Mesothelial cell of epicardium (in vitro differentiated cells): ENCODE measurements at regions not wholly inside any gene's neighbourhood (a gene's known extent, or its start where the extent isn't known, plus 50 kb on each side); places are given as distances from the start of the nearest gene placed in this dataset.

Experiments
- DNase-seq, 2 experiments: peaks; one replicate each; pipeline ENCODE4 v3.0.0; 2021; ENCODE audit warnings: low spot score in 2 of 2; ENCODE audit not compliant: unreplicated experiment in 2 of 2
- H3K27ac Mint-ChIP-seq: 2 replicates; pipeline ENCODE4 v1.8.0; 2021; ENCODE audit warnings: mixed read lengths
- H3K27me3 Mint-ChIP-seq: 2 replicates; pipeline ENCODE4 v1.8.0; 2021; ENCODE audit warnings: low read depth, mixed read lengths
- H3K36me3 Mint-ChIP-seq: 2 replicates; pipeline ENCODE4 v1.8.0; 2021; ENCODE audit warnings: mixed read lengths
- H3K4me1 Mint-ChIP-seq: 2 replicates; pipeline ENCODE4 v1.8.0; 2021; ENCODE audit warnings: mixed read lengths
- H3K4me3 Mint-ChIP-seq: 2 replicates; pipeline ENCODE4 v1.8.0; 2021; ENCODE audit warnings: mild to moderate bottlenecking, moderate library complexity, mixed read lengths
- H3K9me3 Mint-ChIP-seq: 2 replicates; pipeline ENCODE4 v1.8.0; 2021; ENCODE audit warnings: mixed read lengths
- CTCF ChIP-seq: fragments of 200-600 bp; sonication (generic); IDR thresholded peaks from one replicate; pipeline ENCODE4 v1.5.0; 2021; ENCODE audit warnings: antibody characterized with exemption; ENCODE audit not compliant: unreplicated experiment

- Mint-ChIP-seq H3K4me1 (no peaks in the 10 kb centered on the region), H3K27me3 (peaks cover 16% of the 10 kb centered on the region), H3K36me3 (no peaks in the 10 kb centered on the region), H3K27ac (no peak overlapping the region), H3K9me3 (no peaks in the 10 kb centered on the region), H3K4me3 (no peak overlapping the region)
- TF ChIP-seq CTCF = no peak
- DNase-seq = no peak
Observed at GRCh38 chr11:127149410-127149809, 148.8 kb upstream of the KIRREL3 start.

DNA sequence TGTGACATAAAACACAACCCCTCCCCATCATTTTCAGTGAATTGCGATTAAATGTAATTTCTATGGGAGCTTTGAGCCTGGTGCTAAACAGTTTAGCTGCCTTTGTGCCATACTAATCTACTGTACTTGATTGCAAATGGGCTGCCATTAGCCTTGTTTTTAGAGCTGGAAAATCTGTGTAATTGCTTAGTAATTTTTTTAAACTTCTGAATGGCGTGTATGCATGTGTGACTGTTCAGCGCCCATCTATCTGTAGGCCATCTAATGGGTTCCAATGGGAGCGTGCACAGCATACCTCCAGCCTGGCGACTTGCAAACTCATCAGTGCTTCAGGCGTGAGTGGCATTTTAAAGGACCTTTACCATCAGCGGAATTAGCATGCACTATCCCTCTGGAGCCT, 142.7 kb upstream of the KIRREL3 start:
- Mint-ChIP-seq H3K4me1 (no peaks in the 10 kb centered on the region), H3K4me3 (no peak overlapping the region), H3K36me3 (no peaks in the 10 kb centered on the region), H3K27me3 (peaks cover 12% of the 10 kb centered on the region), H3K27ac (no peak overlapping the region), H3K9me3 (no peaks in the 10 kb centered on the region)
- no peak for DNase-seq
- no peak for TF ChIP-seq CTCF

DNA sequence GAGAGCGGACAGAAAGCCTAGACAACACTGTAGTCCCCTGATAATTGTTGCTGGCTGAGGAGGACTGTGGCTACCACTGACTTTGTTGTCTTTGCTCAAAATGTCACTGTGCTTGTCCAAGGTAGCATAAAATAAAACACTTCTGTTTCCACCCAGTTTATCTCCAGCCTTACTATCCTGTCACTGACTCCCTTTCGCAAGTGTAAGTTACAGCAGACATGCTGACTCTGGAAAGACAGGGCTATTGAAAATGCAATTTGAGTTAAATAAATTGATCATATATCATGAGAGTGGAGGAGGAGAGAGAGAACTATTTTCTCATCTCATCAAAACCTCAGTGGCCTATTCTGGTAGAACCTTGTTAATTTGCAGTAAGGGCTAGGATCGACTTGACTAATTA, 138.0 kb upstream of the KIRREL3 start:
- Mint-ChIP-seq H3K27me3 (peaks cover 12% of the 10 kb centered on the region), H3K4me1 (no peaks in the 10 kb centered on the region), H3K36me3 (no peaks in the 10 kb centered on the region), H3K4me3 (no peak overlapping the region), H3K9me3 (peaks cover 3% of the 10 kb centered on the region), H3K27ac (no peak overlapping the region)
- TF ChIP-seq CTCF = no peak
- DNase-seq = no peak

- peaks cover 3% of the 10 kb centered on the region for H3K9me3 Mint-ChIP-seq
- H3K4me3 Mint-ChIP-seq = no peak overlapping the region
- no peak overlapping the region for H3K27ac Mint-ChIP-seq
- no peaks in the 10 kb centered on the region for H3K36me3 Mint-ChIP-seq
- no peak for TF ChIP-seq CTCF
- H3K27me3 Mint-ChIP-seq = peaks cover 12% of the 10 kb centered on the region
- no peak for DNase-seq
- H3K4me1 Mint-ChIP-seq = no peaks in the 10 kb centered on the region
Observed at GRCh38 chr11:127137771-127138280, 137.3 kb upstream of the KIRREL3 start.

- DNase-seq = no peak
- Mint-ChIP-seq H3K27ac (no peak overlapping the region), H3K9me3 (peaks cover 3% of the 10 kb centered on the region), H3K36me3 (no peaks in the 10 kb centered on the region), H3K27me3 (peaks cover 12% of the 10 kb centered on the region), H3K4me1 (no peaks in the 10 kb centered on the region), H3K4me3 (no peak overlapping the region)
- no peak for TF ChIP-seq CTCF
Observed at GRCh38 chr11:127136438-127136837, 135.9 kb upstream of the KIRREL3 start.

GRCh38 chr11:127135256-127135655, 134.7 kb upstream of the KIRREL3 start:
- no peaks in the 10 kb centered on the region for H3K36me3 Mint-ChIP-seq
- H3K9me3 Mint-ChIP-seq = peaks cover 3% of the 10 kb centered on the region
- TF ChIP-seq CTCF = no peak
- peaks cover 7% of the 10 kb centered on the region for H3K27me3 Mint-ChIP-seq
- DNase-seq = no peak
- no peak overlapping the region for H3K27ac Mint-ChIP-seq
- H3K4me1 Mint-ChIP-seq = no peaks in the 10 kb centered on the region
- no peak overlapping the region for H3K4me3 Mint-ChIP-seq
